WTC11 (cell line): ENCODE measurements at regions not wholly inside any gene's neighbourhood (a gene's known extent, or its start where the extent isn't known, plus 50 kb on each side); places are given as distances from the start of the nearest gene placed in this dataset.

ENCODE experiments used
- CTCF ChIP-seq: fragments of 200-600 bp; IDR thresholded peaks from 2 replicates; pipeline ENCODE4 v1.8.0; 2022; ENCODE audit warnings: antibody characterized with exemption
- E2F5 ChIP-seq: sonication (generic); formaldehyde crosslinking; IDR thresholded peaks from 2 replicates; pipeline ENCODE4 v1.8.1; 2022; ENCODE audit warnings: mild to moderate bottlenecking, moderate library complexity, missing genetic modification reagents
- FOXJ3 ChIP-seq: sonication (generic); formaldehyde crosslinking; IDR thresholded peaks from 2 replicates; pipeline ENCODE4 v1.9.0; 2021; ENCODE audit warnings: missing genetic modification reagents, mild to moderate bottlenecking, borderline replicate concordance
- FOXP1 ChIP-seq: sonication (generic); formaldehyde crosslinking; IDR thresholded peaks from 2 replicates; pipeline ENCODE4 v1.8.0; 2022; ENCODE audit warnings: missing genetic modification reagents, mild to moderate bottlenecking, moderate library complexity, borderline replicate concordance
- JUN ChIP-seq: sonication (generic); formaldehyde crosslinking; IDR thresholded peaks from 2 replicates; pipeline ENCODE4 v1.8.0; 2023; ENCODE audit warnings: mild to moderate bottlenecking, missing genetic modification reagents
- MAX ChIP-seq: sonication (generic); formaldehyde crosslinking; IDR thresholded peaks from 2 replicates; pipeline ENCODE4 v1.8.0; 2022; ENCODE audit warnings: mild to moderate bottlenecking, missing genetic modification reagents
- RELA ChIP-seq: sonication (generic); formaldehyde crosslinking; IDR thresholded peaks from 2 replicates; pipeline ENCODE4 v1.8.1; 2022; ENCODE audit warnings: missing genetic modification reagents, mild to moderate bottlenecking, borderline replicate concordance
- SMAD3 ChIP-seq: sonication (generic); formaldehyde crosslinking; IDR thresholded peaks from 2 replicates; pipeline ENCODE4 v1.8.0; 2022; ENCODE audit warnings: missing genetic modification reagents, mild to moderate bottlenecking, borderline replicate concordance
- SMAD4 ChIP-seq: sonication (generic); formaldehyde crosslinking; IDR thresholded peaks from 2 replicates; pipeline ENCODE4 v1.8.0; 2022; ENCODE audit warnings: mild to moderate bottlenecking, missing genetic modification reagents
- TEAD4 ChIP-seq: sonication (generic); formaldehyde crosslinking; IDR thresholded peaks from 2 replicates; pipeline ENCODE4 v1.8.0; 2022; ENCODE audit warnings: mild to moderate bottlenecking, missing genetic modification reagents
- ZBTB21 ChIP-seq: sonication (generic); formaldehyde crosslinking; IDR thresholded peaks from 2 replicates; pipeline ENCODE4 v1.8.1; 2023; ENCODE audit warnings: mild to moderate bottlenecking, missing genetic modification reagents, borderline replicate concordance
- ZNF263 ChIP-seq: sonication (generic); formaldehyde crosslinking; IDR thresholded peaks from 2 replicates; pipeline ENCODE4 v1.8.1; 2022; ENCODE audit warnings: low read depth, mild to moderate bottlenecking, moderate library complexity, missing genetic modification reagents

- TF ChIP-seq CTCF (peak; percentile 25; the same call in 1 of the 2 replicates), FOXJ3 (CRISPR knock-in tag) (no peak), FOXP1 (no peak), MAX (CRISPR knock-in tag) (no peak), JUN (CRISPR knock-in tag) (no peak), ZNF263 (CRISPR knock-in tag) (no peak), TEAD4 (CRISPR knock-in tag) (no peak), SMAD3 (CRISPR knock-in tag) (no peak), SMAD4 (no peak), E2F5 (CRISPR knock-in tag) (no peak), ZBTB21 (CRISPR knock-in tag) (no peak), RELA (no peak)
These were observed 103.2 kb upstream of the BEND6 start for GRCh38 chr6:56851541-56852259.
